ENCODE measurements at regions not wholly inside any gene's neighbourhood (a gene's known extent, or its start where the extent isn't known, plus 50 kb on each side); places are given as distances from the start of the nearest gene placed in this dataset.

DNA sequence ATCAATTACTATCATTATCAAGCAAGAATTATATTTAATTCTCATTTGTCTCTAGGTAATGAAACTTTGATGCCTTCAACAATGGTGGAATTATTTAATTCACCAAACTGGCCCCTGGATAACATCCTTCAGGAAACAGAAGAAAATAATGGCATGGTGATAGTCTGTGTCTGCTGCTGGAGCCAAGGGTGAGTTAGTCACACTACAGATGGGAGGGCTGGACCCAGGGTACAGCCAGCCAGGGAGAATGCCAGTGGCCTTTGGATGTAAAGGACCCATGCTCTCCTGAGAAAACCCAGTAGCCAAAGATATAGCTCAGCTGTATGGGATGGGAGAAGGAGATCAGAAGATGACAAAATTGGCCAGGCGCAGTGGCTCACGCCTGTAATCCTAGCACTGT is 60.0 kb upstream of the CNKSR3 start:
- Histone ChIP-seq H3K9me3 (no peaks in the 10 kb centered on the region), H3K4me1 (ENCODE audit: control insufficient read depth in 1 of 2, low read depth in 2 of 2) (no peaks in the 10 kb centered on the region), H3K27ac (no peak overlapping the region), H3K27me3 (replicated peaks; ENCODE audit: insufficient read depth) (no peaks in the 10 kb centered on the region), H3K36me3 (no peaks in the 10 kb centered on the region), H3K4me3 (no peak overlapping the region)
- TF ChIP-seq, protein P1, sequence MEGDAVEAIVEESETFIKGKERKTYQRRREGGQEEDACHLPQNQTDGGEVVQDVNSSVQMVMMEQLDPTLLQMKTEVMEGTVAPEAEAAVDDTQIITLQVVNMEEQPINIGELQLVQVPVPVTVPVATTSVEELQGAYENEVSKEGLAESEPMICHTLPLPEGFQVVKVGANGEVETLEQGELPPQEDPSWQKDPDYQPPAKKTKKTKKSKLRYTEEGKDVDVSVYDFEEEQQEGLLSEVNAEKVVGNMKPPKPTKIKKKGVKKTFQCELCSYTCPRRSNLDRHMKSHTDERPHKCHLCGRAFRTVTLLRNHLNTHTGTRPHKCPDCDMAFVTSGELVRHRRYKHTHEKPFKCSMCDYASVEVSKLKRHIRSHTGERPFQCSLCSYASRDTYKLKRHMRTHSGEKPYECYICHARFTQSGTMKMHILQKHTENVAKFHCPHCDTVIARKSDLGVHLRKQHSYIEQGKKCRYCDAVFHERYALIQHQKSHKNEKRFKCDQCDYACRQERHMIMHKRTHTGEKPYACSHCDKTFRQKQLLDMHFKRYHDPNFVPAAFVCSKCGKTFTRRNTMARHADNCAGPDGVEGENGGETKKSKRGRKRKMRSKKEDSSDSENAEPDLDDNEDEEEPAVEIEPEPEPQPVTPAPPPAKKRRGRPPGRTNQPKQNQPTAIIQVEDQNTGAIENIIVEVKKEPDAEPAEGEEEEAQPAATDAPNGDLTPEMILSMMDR (IDR thresholded peaks at IDR 0.05): no peak
- ATAC-seq (ENCODE audit: insufficient number of reproducible peaks, low FRiP score, low read depth): no peak
- no peak for DNase-seq (ENCODE audit: low spot score)

DNA sequence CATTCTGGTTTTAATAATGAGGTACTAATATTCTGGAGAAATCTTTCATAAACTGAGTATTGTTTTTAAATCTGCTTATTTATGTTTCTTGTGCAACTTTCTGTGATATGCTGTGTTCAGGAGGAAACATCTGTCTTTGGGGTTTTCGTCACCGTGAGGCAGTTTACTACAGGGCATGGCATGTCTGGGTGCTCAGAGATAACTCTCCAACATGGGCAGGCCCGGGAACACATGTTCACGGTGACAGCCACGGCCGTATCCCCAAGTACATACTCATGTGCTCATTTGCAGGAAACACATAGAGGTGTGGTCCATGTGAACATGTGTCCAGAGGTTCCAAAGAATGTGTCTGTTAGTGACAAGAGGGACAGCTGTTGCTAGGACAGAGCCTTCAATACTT is 62.1 kb upstream of the CNKSR3 start:
- Histone ChIP-seq H3K4me1 (ENCODE audit: control insufficient read depth in 1 of 2, low read depth in 2 of 2) (no peaks in the 10 kb centered on the region), H3K9me3 (no peaks in the 10 kb centered on the region), H3K27me3 (replicated peaks; ENCODE audit: insufficient read depth) (no peaks in the 10 kb centered on the region), H3K4me3 (no peak overlapping the region), H3K27ac (no peak overlapping the region), H3K36me3 (no peaks in the 10 kb centered on the region)
- DNase-seq (ENCODE audit: low spot score): no peak
- TF ChIP-seq, protein P1 (IDR thresholded peaks at IDR 0.05): no peak
- ATAC-seq (ENCODE audit: insufficient number of reproducible peaks, low FRiP score, low read depth): no peak

DNA sequence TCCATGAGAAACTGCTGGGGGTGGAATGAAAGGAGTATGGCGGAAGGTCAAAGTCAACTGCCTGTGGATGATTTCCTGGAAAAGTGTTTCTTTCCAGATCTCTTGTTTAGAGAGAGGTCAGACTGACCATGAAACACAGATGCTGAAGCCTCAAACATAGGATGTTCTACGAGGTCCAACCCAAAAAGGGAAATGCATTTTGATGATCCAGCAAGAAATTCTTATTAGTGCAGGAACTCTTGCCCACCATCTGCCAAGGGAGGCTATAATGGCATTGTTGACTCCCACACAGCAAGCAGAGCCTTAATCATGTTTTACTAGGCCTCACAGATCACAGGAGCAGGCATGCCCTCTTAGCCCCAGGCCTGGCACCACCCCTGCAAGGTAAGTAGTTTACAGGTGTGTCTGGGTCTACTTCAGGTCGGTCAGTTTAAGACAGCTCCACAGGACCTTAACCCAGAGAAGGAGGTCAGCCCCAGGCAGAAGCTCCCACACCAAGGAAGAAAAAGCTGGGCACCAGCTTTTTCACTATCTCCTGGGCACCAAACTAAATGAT is 67.6 kb upstream of the CNKSR3 start:
- Histone ChIP-seq H3K27me3 (replicated peaks; ENCODE audit: insufficient read depth) (no peaks in the 10 kb centered on the region), H3K36me3 (no peaks in the 10 kb centered on the region), H3K27ac (no peak overlapping the region), H3K4me3 (no peak overlapping the region), H3K4me1 (ENCODE audit: control insufficient read depth in 1 of 2, low read depth in 2 of 2) (no peaks in the 10 kb centered on the region), H3K9me3 (peaks cover 3% of the 10 kb centered on the region)
- ATAC-seq (ENCODE audit: insufficient number of reproducible peaks, low FRiP score, low read depth): no peak
- TF ChIP-seq, protein P1 (IDR thresholded peaks at IDR 0.05): no peak
- no peak for DNase-seq (ENCODE audit: low spot score)

DNA sequence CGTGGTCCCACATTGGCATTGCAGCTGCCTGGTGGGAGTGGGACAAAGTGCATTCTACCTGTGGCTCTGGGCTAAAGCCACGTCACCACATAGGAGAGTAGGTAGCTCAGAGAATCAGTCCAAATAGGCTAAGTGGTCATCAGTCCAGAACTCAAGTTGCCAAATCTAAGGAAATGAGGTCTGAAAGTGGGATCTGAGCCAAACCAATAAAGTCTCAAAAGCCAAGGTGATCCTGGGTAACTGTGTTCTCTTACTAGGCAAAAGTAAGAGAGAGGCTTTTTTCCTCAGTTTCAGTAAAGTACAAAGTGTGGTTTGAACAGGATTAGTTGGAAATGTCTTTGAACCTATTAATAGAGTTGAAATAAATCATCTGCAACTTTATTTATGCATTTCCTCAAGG is 68.6 kb upstream of the CNKSR3 start:
- TF ChIP-seq, protein P1 (IDR thresholded peaks at IDR 0.05): no peak
- H3K4me1 ChIP-seq (ENCODE audit: control insufficient read depth in 1 of 2, low read depth in 2 of 2): no peaks in the 10 kb centered on the region
- ATAC-seq (ENCODE audit: insufficient number of reproducible peaks, low FRiP score, low read depth): no peak
- no peaks in the 10 kb centered on the region for H3K27me3 ChIP-seq (replicated peaks; ENCODE audit: insufficient read depth)
- H3K36me3 ChIP-seq: no peaks in the 10 kb centered on the region
- H3K9me3 ChIP-seq: peaks cover 3% of the 10 kb centered on the region
- no peak overlapping the region for H3K27ac ChIP-seq
- no peak for DNase-seq (ENCODE audit: low spot score)
- H3K4me3 ChIP-seq: no peak overlapping the region

DNA sequence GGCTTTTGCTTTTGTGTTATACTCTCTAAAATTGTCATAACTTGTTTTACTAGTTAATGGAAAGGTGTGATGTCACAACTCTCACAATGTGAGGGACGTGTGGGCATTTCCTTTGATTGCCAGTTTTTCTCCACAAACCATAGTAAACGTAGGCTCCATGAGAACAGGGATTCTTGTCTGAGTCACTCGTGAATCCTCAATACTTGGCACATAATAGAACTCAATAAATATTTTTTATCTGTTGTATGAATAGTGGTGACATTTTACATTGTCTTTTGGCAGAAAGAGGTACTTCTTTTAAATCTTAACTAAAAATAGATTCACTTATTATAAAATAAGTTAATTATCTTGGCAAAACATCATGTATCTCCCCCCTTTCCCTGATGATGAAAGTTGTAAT is 69.0 kb upstream of the CNKSR3 start:
- Histone ChIP-seq H3K27ac (no peak overlapping the region), H3K9me3 (peaks cover 3% of the 10 kb centered on the region), H3K4me1 (ENCODE audit: control insufficient read depth in 1 of 2, low read depth in 2 of 2) (no peaks in the 10 kb centered on the region), H3K4me3 (no peak overlapping the region), H3K36me3 (no peaks in the 10 kb centered on the region), H3K27me3 (replicated peaks; ENCODE audit: insufficient read depth) (no peaks in the 10 kb centered on the region)
- DNase-seq (ENCODE audit: low spot score) (no peak), ATAC-seq (ENCODE audit: insufficient number of reproducible peaks, low FRiP score, low read depth) (no peak)
- TF ChIP-seq, protein P1 (IDR thresholded peaks at IDR 0.05): no peak

Measured in thoracic aorta (tissue), 2 donors.